HG03139 (cell line): ENCODE measurements at regions not wholly inside any gene's neighbourhood (a gene's known extent, or its start where the extent isn't known, plus 50 kb on each side); places are given as distances from the start of the nearest gene placed in this dataset.

Experiments
- ATAC-seq: cut with Tn5 transposase; IDR thresholded peaks from one replicate; pipeline ENCODE4 v1.9.1; 2021; ENCODE audit not compliant: unreplicated experiment

- ATAC-seq = no peak
These were observed 506.7 kb upstream of the CDH18 start for GRCh38 chr5:20494706-20495105.

DNA sequence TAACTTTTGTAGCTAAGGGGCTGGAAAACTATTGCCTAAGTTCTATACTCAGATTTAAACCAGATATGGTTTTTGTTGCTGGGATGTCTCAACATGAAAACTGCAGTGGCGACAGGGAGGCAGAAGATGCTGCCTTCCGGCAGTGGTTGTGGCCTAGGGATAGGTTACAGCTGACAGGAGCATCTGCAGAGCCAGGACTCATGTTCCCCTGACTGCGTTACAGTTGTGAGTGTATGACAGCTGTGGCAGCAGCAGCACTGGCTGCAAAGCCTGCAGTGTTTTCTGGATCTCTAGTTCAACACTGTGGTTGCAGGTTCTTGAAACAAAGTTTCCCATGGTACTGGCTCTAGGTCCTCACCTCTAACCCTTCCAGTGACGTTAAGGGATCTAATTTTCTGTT is 498.8 kb upstream of the CDH18 start:
- ATAC-seq = no peak

DNA sequence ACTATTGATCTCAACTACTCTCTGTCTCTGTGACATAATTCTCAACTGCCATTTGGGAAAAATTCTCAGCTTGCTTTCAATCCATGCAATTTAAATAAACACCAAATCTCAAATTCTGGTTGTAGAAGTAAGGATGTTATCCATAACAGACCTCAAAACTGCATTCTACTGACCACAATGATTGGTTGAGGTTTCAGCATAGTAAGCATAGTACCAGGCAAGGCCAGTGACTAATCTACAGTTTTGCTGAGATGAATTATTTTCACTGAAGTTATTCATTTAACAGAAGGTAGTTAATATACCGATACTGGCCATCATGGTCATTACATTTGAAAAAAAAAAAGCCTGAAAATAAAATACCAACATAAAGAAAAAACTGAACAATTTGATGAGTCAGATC is 488.0 kb upstream of the CDH18 start:
- ATAC-seq = no peak

DNA sequence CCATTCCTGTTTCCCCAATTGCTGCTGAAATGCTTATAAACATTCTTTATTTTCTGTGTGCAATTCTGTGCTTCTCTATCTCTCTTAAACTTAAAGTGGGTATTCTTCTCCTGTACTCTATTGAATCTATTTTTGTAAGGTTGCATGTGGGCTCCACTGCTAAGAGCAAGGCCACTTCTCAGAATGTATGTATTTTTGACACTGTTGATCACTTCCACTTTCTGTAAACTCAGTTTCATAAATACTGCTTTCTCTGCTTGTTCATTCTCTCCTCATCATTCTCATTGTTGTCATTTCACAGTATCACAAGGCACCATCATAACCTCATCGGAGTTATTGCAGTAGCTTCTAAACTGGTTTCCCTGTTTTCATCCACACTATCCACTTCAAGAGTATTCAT is 483.0 kb upstream of the CDH18 start:
- ATAC-seq = no peak

DNA sequence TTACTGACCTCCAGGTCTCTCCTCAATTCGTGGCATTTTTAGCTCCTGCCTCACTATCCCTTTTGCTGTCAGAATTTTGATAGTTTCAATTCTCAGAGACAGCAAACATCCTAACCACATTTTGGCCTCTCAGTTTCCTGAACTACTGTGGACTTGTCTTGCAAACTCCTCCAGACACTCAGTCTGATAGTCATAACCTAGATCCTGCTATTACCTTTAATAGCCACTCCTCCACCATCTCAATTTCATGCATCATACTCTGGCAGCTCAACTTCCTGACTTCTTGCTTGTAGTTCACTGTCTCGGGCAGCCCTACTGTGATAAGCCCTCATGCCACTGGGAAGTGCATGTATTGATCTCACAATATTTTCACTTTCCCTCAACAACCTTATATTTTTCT is 481.8 kb upstream of the CDH18 start:
- ATAC-seq = no peak

DNA sequence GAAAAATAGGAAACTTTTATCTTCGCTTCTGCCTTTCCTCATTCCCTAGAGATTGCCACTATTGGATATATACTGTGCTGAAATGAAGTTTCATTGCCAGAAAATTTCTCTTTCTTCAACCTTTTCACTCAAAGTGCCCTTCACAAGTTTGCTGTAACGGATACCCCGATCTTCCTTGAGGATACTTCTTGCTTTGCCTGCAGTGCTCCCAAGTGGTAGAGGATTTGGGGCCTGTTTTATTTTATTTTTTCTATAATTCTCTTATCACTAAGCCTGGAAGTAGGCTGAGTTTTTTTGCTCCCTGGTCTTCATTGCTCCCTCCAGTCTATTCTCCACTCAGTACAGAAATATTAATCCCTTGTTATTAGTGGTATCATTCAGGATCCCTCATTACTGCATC is 481.4 kb upstream of the CDH18 start:
- no peak for ATAC-seq

GRCh38 chr5:20466512-20466911 is 478.5 kb upstream of the CDH18 start:
- ATAC-seq = no peak

DNA sequence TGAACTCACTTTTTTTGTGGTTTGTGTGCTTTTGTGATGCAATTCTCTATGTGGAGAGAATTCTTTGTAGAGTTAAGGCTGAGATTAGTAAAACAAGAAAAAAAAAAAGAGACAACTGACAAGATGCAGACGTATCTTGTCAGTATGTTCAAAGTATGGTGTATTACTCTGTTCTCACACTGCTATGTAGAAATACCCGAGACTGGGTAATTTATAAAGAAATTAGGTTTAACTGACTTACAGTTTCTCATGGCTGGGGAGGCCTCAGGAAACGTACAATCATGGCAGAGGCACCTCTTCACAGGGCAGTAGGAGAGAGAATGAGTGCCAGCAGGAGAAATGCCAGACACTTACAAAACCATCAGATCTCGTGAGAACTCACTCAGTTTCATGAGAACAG is 475.2 kb upstream of the CDH18 start:
- no peak for ATAC-seq

DNA sequence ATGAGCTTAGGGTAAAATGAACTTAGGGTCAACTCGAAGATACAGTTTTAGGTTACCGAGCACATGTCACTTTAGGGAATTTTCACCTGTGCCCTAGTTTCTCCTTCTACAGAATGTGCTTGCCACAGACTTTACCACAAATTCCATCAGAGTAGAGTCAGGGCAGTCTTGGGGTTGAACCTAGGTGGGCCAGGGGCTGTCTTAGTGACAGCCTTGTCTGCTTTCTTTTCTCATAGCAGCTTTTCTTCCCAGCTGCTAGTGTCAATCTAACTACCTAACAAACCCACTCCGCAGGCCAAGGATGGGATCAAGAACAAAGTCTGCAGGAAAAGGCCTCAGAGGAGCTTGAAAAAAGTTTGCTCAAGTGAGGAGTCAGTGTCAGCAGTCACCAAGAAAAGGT is 458.1 kb upstream of the CDH18 start:
- no peak for ATAC-seq

- no peak for ATAC-seq
These were observed 457.4 kb upstream of the CDH18 start for GRCh38 chr5:20445326-20445860.

- ATAC-seq = no peak
These were observed 446.8 kb upstream of the CDH18 start for GRCh38 chr5:20434786-20435185.

- ATAC-seq = no peak
These were observed 433.1 kb upstream of the CDH18 start for GRCh38 chr5:20420991-20421595.
